ENCODE measurements at regions not wholly inside any gene's neighbourhood (a gene's known extent, or its start where the extent isn't known, plus 50 kb on each side); places are given as distances from the start of the nearest gene placed in this dataset.

DNA sequence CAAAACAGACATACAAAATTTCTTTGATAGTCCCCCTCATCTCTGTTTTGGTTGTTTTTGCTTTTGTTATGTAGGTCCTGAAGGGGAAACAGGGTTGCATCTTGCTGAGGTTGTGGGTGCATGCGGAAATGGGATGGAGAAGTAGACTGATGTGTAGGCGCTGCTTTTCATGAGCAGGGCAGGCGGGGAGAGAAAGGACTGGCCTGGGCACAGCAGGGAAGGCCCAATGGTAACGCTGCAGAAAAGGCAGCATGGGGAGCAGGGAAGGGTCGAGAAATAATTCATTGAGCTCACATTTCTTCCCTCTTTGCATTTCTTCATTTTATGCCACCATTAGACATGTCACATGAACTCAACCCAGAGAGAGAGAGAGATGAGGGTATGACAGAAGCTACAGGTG is 74.3 kb upstream of the CCN2 start:
- TF ChIP-seq, protein P1, sequence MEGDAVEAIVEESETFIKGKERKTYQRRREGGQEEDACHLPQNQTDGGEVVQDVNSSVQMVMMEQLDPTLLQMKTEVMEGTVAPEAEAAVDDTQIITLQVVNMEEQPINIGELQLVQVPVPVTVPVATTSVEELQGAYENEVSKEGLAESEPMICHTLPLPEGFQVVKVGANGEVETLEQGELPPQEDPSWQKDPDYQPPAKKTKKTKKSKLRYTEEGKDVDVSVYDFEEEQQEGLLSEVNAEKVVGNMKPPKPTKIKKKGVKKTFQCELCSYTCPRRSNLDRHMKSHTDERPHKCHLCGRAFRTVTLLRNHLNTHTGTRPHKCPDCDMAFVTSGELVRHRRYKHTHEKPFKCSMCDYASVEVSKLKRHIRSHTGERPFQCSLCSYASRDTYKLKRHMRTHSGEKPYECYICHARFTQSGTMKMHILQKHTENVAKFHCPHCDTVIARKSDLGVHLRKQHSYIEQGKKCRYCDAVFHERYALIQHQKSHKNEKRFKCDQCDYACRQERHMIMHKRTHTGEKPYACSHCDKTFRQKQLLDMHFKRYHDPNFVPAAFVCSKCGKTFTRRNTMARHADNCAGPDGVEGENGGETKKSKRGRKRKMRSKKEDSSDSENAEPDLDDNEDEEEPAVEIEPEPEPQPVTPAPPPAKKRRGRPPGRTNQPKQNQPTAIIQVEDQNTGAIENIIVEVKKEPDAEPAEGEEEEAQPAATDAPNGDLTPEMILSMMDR (IDR thresholded peaks at IDR 0.05) = no peak
- TF ChIP-seq POLR2A (IDR thresholded peaks at IDR 0.05) = no peak
